ENCODE measurements at regions not wholly inside any gene's neighbourhood (a gene's known extent, or its start where the extent isn't known, plus 50 kb on each side); places are given as distances from the start of the nearest gene placed in this dataset.

DNA sequence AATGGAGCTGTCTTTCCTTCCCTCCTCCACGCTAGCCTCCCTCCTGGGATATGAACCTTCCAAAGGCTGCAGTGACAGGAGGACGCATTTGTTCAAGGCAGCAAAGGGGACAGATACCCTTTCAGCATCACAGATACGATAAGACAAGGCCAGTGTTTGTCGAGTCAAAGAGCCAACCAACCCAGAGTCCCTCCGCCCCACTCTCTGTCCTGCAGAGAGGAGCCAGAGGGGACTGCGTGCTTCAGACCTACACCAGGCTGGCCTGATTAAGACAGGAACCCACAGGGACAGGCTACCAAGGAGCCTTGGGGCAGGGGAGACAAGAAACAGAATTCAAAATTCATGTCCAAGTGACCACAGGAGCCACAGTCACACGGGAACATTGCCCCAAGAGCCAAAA, 72.6 kb upstream of the CDH5 start:
- Histone ChIP-seq H3K9me3 (ENCODE audit: control extremely low read depth in 1 of 3, control insufficient read depth in 2 of 3, insufficient read depth in 1 of 3, low read length in 2 of 3) (peaks cover 0 to 4% (median 0%) of the 10 kb centered on the region in 3 donors), H3K79me2 (ENCODE audit: control insufficient read depth, insufficient read depth, low read length) (no peaks in the 10 kb centered on the region), H3K27me3 (replicated peaks in 1 of 4; ENCODE audit: control extremely low read depth in 1 of 4, control insufficient read depth in 3 of 4, insufficient read depth in 4 of 4, low read length in 3 of 4) (peaks cover 0 to 5% (median 0%) of the 10 kb centered on the region in 4 experiments), H3K9ac (ENCODE audit: low read length) (no peak overlapping the region), H2AFZ (ENCODE audit: insufficient read depth, low read depth, low read length, poor library complexity, severe bottlenecking) (no peak overlapping the region), H3K4me3 (ENCODE audit: control extremely low read depth in 1 of 5, extremely low read depth in 1 of 5, insufficient read depth in 1 of 5, low read depth in 2 of 5, low read length in 4 of 5) (no peak overlapping the region), H4K20me1 (ENCODE audit: control insufficient read depth, insufficient read depth, low read length, poor library complexity, severe bottlenecking) (no peaks in the 10 kb centered on the region), H3K4me2 (replicated peaks; ENCODE audit: low read depth, low read length, poor library complexity, severe bottlenecking) (no peak overlapping the region), H3K27ac (ENCODE audit: low read length in 2 of 2) (no peak overlapping the region), H3K36me3 (replicated peaks in 1 of 2; ENCODE audit: control extremely low read depth in 1 of 2, control insufficient read depth in 1 of 2, extremely low read depth in 1 of 2, insufficient read depth in 2 of 2, low read length in 1 of 2) (no peaks in the 10 kb centered on the region), H3K4me1 (ENCODE audit: control insufficient read depth in 2 of 2, insufficient read depth in 2 of 2, low read length in 2 of 2) (no peaks in the 10 kb centered on the region)
- CTCF ChIA-PET: no interaction called here
- Mint-ChIP-seq H3K27ac (no peak overlapping the region), H3K27me3 (peaks cover 20% of the 10 kb centered on the region), H3K4me1 (no peaks in the 10 kb centered on the region), H3K4me3 (no peak overlapping the region), H3K9me3 (ENCODE audit: insufficient read depth) (no peaks in the 10 kb centered on the region)
- DNase-seq (no peak), ATAC-seq (ENCODE audit: low read depth) (no peak)
- intact Hi-C loops (cut with micrococcal nuclease): no loop called here
- TF ChIP-seq, protein P1, sequence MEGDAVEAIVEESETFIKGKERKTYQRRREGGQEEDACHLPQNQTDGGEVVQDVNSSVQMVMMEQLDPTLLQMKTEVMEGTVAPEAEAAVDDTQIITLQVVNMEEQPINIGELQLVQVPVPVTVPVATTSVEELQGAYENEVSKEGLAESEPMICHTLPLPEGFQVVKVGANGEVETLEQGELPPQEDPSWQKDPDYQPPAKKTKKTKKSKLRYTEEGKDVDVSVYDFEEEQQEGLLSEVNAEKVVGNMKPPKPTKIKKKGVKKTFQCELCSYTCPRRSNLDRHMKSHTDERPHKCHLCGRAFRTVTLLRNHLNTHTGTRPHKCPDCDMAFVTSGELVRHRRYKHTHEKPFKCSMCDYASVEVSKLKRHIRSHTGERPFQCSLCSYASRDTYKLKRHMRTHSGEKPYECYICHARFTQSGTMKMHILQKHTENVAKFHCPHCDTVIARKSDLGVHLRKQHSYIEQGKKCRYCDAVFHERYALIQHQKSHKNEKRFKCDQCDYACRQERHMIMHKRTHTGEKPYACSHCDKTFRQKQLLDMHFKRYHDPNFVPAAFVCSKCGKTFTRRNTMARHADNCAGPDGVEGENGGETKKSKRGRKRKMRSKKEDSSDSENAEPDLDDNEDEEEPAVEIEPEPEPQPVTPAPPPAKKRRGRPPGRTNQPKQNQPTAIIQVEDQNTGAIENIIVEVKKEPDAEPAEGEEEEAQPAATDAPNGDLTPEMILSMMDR (IDR thresholded peaks at IDR 0.05): no peak
- no peak for TF ChIP-seq EZH2 (IDR thresholded peaks at IDR 0.05; ENCODE audit: borderline replicate concordance, insufficient read depth, low read depth, low read length, poor library complexity, severe bottlenecking)
- POLR2A ChIA-PET: no interaction called here
- WGBS (ENCODE audit: insufficient coverage): 77% methylated on average over 6 of the region's 7 CpGs

DNA sequence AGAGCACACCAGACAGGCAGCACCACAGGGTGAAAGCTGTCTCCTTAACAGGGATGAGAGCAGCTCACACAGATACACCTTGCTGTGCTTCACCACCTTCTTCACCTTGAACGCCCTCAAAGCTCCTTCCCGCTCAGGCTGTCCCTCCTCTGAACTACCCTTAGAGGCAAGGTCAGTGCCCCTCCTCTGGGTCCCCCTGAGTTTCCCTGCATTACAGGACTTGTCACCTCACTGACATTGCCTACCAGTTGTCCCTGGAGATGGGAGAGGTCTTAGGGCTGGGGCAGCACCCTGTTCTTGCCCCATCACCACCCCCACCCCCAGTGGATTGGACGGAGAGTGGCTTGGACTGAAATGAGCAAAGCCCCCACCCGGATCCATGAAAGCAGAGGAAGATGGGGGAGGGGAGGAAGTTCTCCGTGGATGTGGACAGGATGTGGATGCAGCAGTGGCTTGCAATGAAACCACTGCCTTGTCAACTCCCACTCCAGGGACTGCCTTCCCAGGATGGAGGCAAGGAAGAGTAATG, 73.2 kb upstream of the CDH5 start:
- H3K27ac Mint-ChIP-seq: no peak overlapping the region
- H3K4me3 Mint-ChIP-seq: no peak overlapping the region
- H3K9me3 Mint-ChIP-seq (ENCODE audit: insufficient read depth): no peaks in the 10 kb centered on the region
- H3K4me3 ChIP-seq (ENCODE audit: control extremely low read depth in 1 of 5, extremely low read depth in 1 of 5, insufficient read depth in 1 of 5, low read depth in 2 of 5, low read length in 4 of 5): no peak overlapping the region
- no peaks in the 10 kb centered on the region for H3K79me2 ChIP-seq (ENCODE audit: control insufficient read depth, insufficient read depth, low read length)
- ChIA-PET POLR2A (no interaction called here), CTCF (no interaction called here)
- no peak for ATAC-seq (ENCODE audit: low read depth)
- peaks cover 0 to 5% (median 0%) of the 10 kb centered on the region in 4 experiments for H3K27me3 ChIP-seq (replicated peaks in 1 of 4; ENCODE audit: control extremely low read depth in 1 of 4, control insufficient read depth in 3 of 4, insufficient read depth in 4 of 4, low read length in 3 of 4)
- DNase-seq: no peak
- intact Hi-C loops (cut with micrococcal nuclease): no loop called here
- H3K4me2 ChIP-seq (replicated peaks; ENCODE audit: low read depth, low read length, poor library complexity, severe bottlenecking): no peak overlapping the region
- no peaks in the 10 kb centered on the region for H3K4me1 Mint-ChIP-seq
- no peaks in the 10 kb centered on the region for H3K4me1 ChIP-seq (ENCODE audit: control insufficient read depth in 2 of 2, insufficient read depth in 2 of 2, low read length in 2 of 2)
- H4K20me1 ChIP-seq (ENCODE audit: control insufficient read depth, insufficient read depth, low read length, poor library complexity, severe bottlenecking): no peaks in the 10 kb centered on the region
- TF ChIP-seq EZH2 (IDR thresholded peaks at IDR 0.05; ENCODE audit: borderline replicate concordance, insufficient read depth, low read depth, low read length, poor library complexity, severe bottlenecking): no peak
- TF ChIP-seq, protein P1 (IDR thresholded peaks at IDR 0.05): no peak
- no peaks in the 10 kb centered on the region for H3K36me3 ChIP-seq (replicated peaks in 1 of 2; ENCODE audit: control extremely low read depth in 1 of 2, control insufficient read depth in 1 of 2, extremely low read depth in 1 of 2, insufficient read depth in 2 of 2, low read length in 1 of 2)
- peaks cover 20% of the 10 kb centered on the region for H3K27me3 Mint-ChIP-seq
- no peak overlapping the region for H3K9ac ChIP-seq (ENCODE audit: low read length)
- H3K9me3 ChIP-seq (ENCODE audit: control extremely low read depth in 1 of 3, control insufficient read depth in 2 of 3, insufficient read depth in 1 of 3, low read length in 2 of 3): no peaks in the 10 kb centered on the region
- no peak overlapping the region for H3K27ac ChIP-seq (ENCODE audit: low read length in 2 of 2)
- no peak overlapping the region for H2AFZ ChIP-seq (ENCODE audit: insufficient read depth, low read depth, low read length, poor library complexity, severe bottlenecking)
- WGBS (ENCODE audit: insufficient coverage): 86% methylated on average over 2 of the region's 5 CpGs
